Astrocyte of the cerebellum (primary cell): ENCODE measurements at regions not wholly inside any gene's neighbourhood (a gene's known extent, or its start where the extent isn't known, plus 50 kb on each side); places are given as distances from the start of the nearest gene placed in this dataset.

ENCODE experiments used
- DNase-seq: peaks from one replicate; pipeline ENCODE4 v3.0.0-alpha.2; 2011; ENCODE audit warnings: low read depth
- H3K4me3 ChIP-seq: 2 replicates; pipeline ENCODE4 v1.5.1; 2011; ENCODE audit warnings: mild to moderate bottlenecking, low read depth, low read length, moderate library complexity
- CTCF ChIP-seq: IDR thresholded peaks from 2 replicates; pipeline ENCODE4 v1.5.1; 2012; ENCODE audit warnings: low read length, low read depth, moderate library complexity, mild to moderate bottlenecking; ENCODE audit errors: missing control alignments
- in situ Hi-C: cut with HindIII; loops from 2 replicates; pipeline ENCODE4 v1.10.0; 2017; ENCODE audit warnings: low sequenced_read_pairs

- DNase-seq, result no peak
These were observed 79.2 kb upstream of the PHACTR2 start for GRCh38 chr6:143598466-143599080.

GRCh38 chr6:143596866-143597265 lies 80.9 kb upstream of the PHACTR2 start:
- DNase-seq, result no peak
- in situ Hi-C loops, result no loop called here
- no peak overlapping the region for H3K4me3 ChIP-seq

More at GRCh38 chr6:143598466-143599080, 79.2 kb upstream of the PHACTR2 start:
- in situ Hi-C loops, result no loop called here
- no peak overlapping the region for H3K4me3 ChIP-seq
- no peak for TF ChIP-seq CTCF

GRCh38 chr6:143595251-143596036 lies 82.3 kb upstream of the PHACTR2 start:
- in situ Hi-C loops, result no loop called here
- no peak for TF ChIP-seq CTCF
- DNase-seq, result no peak
- H3K4me3 ChIP-seq, result no peak overlapping the region

More at GRCh38 chr6:143596866-143597265, 80.9 kb upstream of the PHACTR2 start:
- no peak for TF ChIP-seq CTCF

- no peak for DNase-seq
- H3K4me3 ChIP-seq, result no peak overlapping the region
- no peak for TF ChIP-seq CTCF
- in situ Hi-C loops, result no loop called here
These were observed 83.1 kb upstream of the PHACTR2 start for GRCh38 chr6:143594647-143595046.

GRCh38 chr6:143592335-143592734 lies 80.8 kb upstream of the FUCA2 start:
- H3K4me3 ChIP-seq, result no peak overlapping the region
- TF ChIP-seq CTCF, result peak; percentile 28
- DNase-seq, result no peak
- in situ Hi-C loops, result no loop called here

GRCh38 chr6:143591441-143591840 lies 79.9 kb upstream of the FUCA2 start:
- H3K4me3 ChIP-seq, result no peak overlapping the region
- in situ Hi-C loops, result no loop called here
- DNase-seq, result no peak
- TF ChIP-seq CTCF, result no peak
